Thoracic aorta (tissue), 2 donors: ENCODE measurements at regions not wholly inside any gene's neighbourhood (a gene's known extent, or its start where the extent isn't known, plus 50 kb on each side); places are given as distances from the start of the nearest gene placed in this dataset.

Source experiments
- ATAC-seq: fragments of 150-250 bp; one replicate; pipeline ENCODE4 v1.8.0; 2017; ENCODE audit warnings: low read depth; ENCODE audit not compliant: insufficient number of reproducible peaks, low FRiP score
- DNase-seq: peaks from one replicate; pipeline ENCODE4 v3.0.0-alpha.2; 2020; ENCODE audit warnings: low spot score
- H3K27ac ChIP-seq, 2 donors: fragments of 200-600 bp; sonication (generic); 1 replicate in 1 of 2; 2 replicates in 1 of 2; pipeline ENCODE4 v1.5.1; 2016; ENCODE audit warnings: mild to moderate bottlenecking in 2 of 2, moderate library complexity in 2 of 2
- H3K27me3 ChIP-seq: fragments of 200-600 bp; sonication (generic); replicated peaks from 2 replicates; pipeline ENCODE4 v1.6.0; 2016; ENCODE audit warnings: mild to moderate bottlenecking; ENCODE audit not compliant: insufficient read depth
- H3K36me3 ChIP-seq: fragments of 200-600 bp; sonication (generic); one replicate; pipeline ENCODE4 v1.5.1; 2016
- H3K4me1 ChIP-seq, 2 donors: fragments of 200-600 bp; sonication (generic); 1 replicate in 1 of 2; 2 replicates in 1 of 2; pipeline versions ENCODE4 v1.5.1 to v1.6.0; 2016; ENCODE audit warnings: low read depth in 2 of 2, mild to moderate bottlenecking in 1 of 2; ENCODE audit not compliant: control insufficient read depth in 1 of 2
- H3K4me3 ChIP-seq: fragments of 200-600 bp; sonication (generic); 2 replicates; pipeline ENCODE4 v1.5.1; 2016; ENCODE audit warnings: mild to moderate bottlenecking
- H3K9me3 ChIP-seq: fragments of 200-600 bp; sonication (generic); 2 replicates; pipeline ENCODE4 v1.5.1; 2016
- CTCF ChIP-seq: fragments of 200-600 bp; sonication (generic); IDR thresholded peaks from one replicate; pipeline ENCODE4 v1.5.1; 2019; ENCODE audit warnings: antibody characterized with exemption

- ATAC-seq, result no peak
- TF ChIP-seq CTCF, result no peak
Observed at GRCh38 chr7:86499986-86500385, 143.7 kb upstream of the GRM3 start.

GRCh38 chr7:86485827-86486226, 157.9 kb upstream of the GRM3 start:
- no peak for ATAC-seq
- Histone ChIP-seq H3K9me3 (no peaks in the 10 kb centered on the region), H3K4me1 (no peaks in the 10 kb centered on the region), H3K27me3 (no peaks in the 10 kb centered on the region), H3K4me3 (no peak overlapping the region), H3K27ac (no peak overlapping the region), H3K36me3 (no peaks in the 10 kb centered on the region)
- TF ChIP-seq CTCF, result no peak
- DNase-seq, result no peak

More at GRCh38 chr7:86499986-86500385, 143.7 kb upstream of the GRM3 start:
- Histone ChIP-seq H3K4me3 (no peak overlapping the region), H3K36me3 (no peaks in the 10 kb centered on the region), H3K9me3 (no peaks in the 10 kb centered on the region), H3K4me1 (no peaks in the 10 kb centered on the region), H3K27ac (no peak overlapping the region), H3K27me3 (no peaks in the 10 kb centered on the region)
- DNase-seq, result no peak

GRCh38 chr7:86479144-86479543, 164.6 kb upstream of the GRM3 start:
- Histone ChIP-seq H3K4me1 (no peaks in the 10 kb centered on the region), H3K9me3 (no peaks in the 10 kb centered on the region), H3K36me3 (no peaks in the 10 kb centered on the region), H3K4me3 (no peak overlapping the region), H3K27ac (no peak overlapping the region), H3K27me3 (no peaks in the 10 kb centered on the region)
- no peak for ATAC-seq
- no peak for TF ChIP-seq CTCF
- DNase-seq, result no peak

- Histone ChIP-seq H3K27ac (no peak overlapping the region), H3K9me3 (no peaks in the 10 kb centered on the region), H3K27me3 (no peaks in the 10 kb centered on the region), H3K4me3 (no peak overlapping the region), H3K36me3 (no peaks in the 10 kb centered on the region), H3K4me1 (no peaks in the 10 kb centered on the region)
- no peak for TF ChIP-seq CTCF
- no peak for DNase-seq
- no peak for ATAC-seq
Observed at GRCh38 chr7:86477343-86477935, 166.3 kb upstream of the GRM3 start.

GRCh38 chr7:86470763-86471162, 172.9 kb upstream of the GRM3 start:
- no peak for TF ChIP-seq CTCF
- no peaks in the 10 kb centered on the region for H3K27me3 ChIP-seq
- no peaks in the 10 kb centered on the region for H3K4me1 ChIP-seq
- no peaks in the 10 kb centered on the region for H3K9me3 ChIP-seq
- H3K36me3 ChIP-seq, result no peaks in the 10 kb centered on the region
- H3K4me3 ChIP-seq, result no peak overlapping the region
- no peak overlapping the region for H3K27ac ChIP-seq
- no peak for ATAC-seq
- no peak for DNase-seq
